IMR-90 (cell line): ENCODE measurements at regions not wholly inside any gene's neighbourhood (a gene's known extent, or its start where the extent isn't known, plus 50 kb on each side); places are given as distances from the start of the nearest gene placed in this dataset.

Source experiments
- ATAC-seq: fragments of 200-7000 bp; cut with Tn5 transposase; 2 replicates; pipeline ENCODE4 v1.9.1; 2020; ENCODE audit warnings: low read depth, mild to moderate bottlenecking, moderate library complexity
- BruUV-seq: library from RNA; stranded (reverse); fragments of 400-500 nt; replicated peaks from 2 replicates; lab custom pipeline; 2021; lab: Mats Ljungman, UMichigan
- CTCF ChIA-PET: fragments of 300-600 bp; formaldehyde crosslinking; extraction: SDS; loops from one replicate; lab custom pipeline; 2021; ENCODE audit warnings: antibody characterized with exemption; lab: Yijun Ruan, JAX
- POLR2A ChIA-PET: fragments of 300-600 bp; sonication (Branson Sonifier 250); formaldehyde crosslinking; loops from one replicate; lab custom pipeline; 2022; ENCODE audit warnings: antibody characterized with exemption; ENCODE audit not compliant: unreplicated experiment; lab: Charles Lee
- DNase-seq: peaks from one replicate; pipeline ENCODE4 v3.0.0; 2013
- H2AFZ ChIP-seq: replicated peaks from 2 replicates; pipeline ENCODE3; 2013; ENCODE audit warnings: low read length, mild to moderate bottlenecking; ENCODE audit not compliant: poor library complexity
- H2AK5ac ChIP-seq: 2 replicates; pipeline ENCODE4 v1.6.1; 2013; ENCODE audit warnings: low read depth, low read length, inconsistent platforms
- H2AK9ac ChIP-seq: replicated peaks from 2 replicates; pipeline ENCODE3; 2013; ENCODE audit warnings: mild to moderate bottlenecking, low read depth, low read length, moderate library complexity; ENCODE audit not compliant: poor library complexity
- H2BK120ac ChIP-seq: 2 replicates; pipeline ENCODE4 v1.6.1; 2013; ENCODE audit warnings: low read depth, low read length, inconsistent platforms
- H2BK15ac ChIP-seq: 3 replicates; pipeline ENCODE4 v1.6.1; 2013; ENCODE audit warnings: low read depth, low read length, inconsistent platforms
- H2BK20ac ChIP-seq: 2 replicates; pipeline ENCODE4 v1.6.1; 2013; ENCODE audit warnings: low read depth, mild to moderate bottlenecking, inconsistent platforms, low read length, moderate library complexity
- H2BK5ac ChIP-seq: 2 replicates; pipeline ENCODE4 v1.6.1; 2013; ENCODE audit warnings: mild to moderate bottlenecking, low read depth, low read length, inconsistent platforms; ENCODE audit not compliant: poor library complexity, severe bottlenecking
- H3K14ac ChIP-seq: replicated peaks from 2 replicates; pipeline ENCODE4 v1.6.1; 2013; ENCODE audit warnings: low read depth, low read length, inconsistent platforms
- H3K18ac ChIP-seq: 2 replicates; pipeline ENCODE4 v1.6.1; 2013; ENCODE audit warnings: low read depth, low read length, control low read depth
- H3K23ac ChIP-seq: 2 replicates; pipeline ENCODE4 v1.6.1; 2013; ENCODE audit warnings: low read depth, low read length, inconsistent platforms
- H3K27ac ChIP-seq: 2 replicates; pipeline ENCODE4 v1.5.1; 2013; ENCODE audit warnings: mild to moderate bottlenecking, control low read depth, low read length; ENCODE audit not compliant: insufficient read depth
- H3K27me3 ChIP-seq: 2 replicates; pipeline ENCODE4 v1.6.1; 2013; ENCODE audit warnings: low read length; ENCODE audit not compliant: control insufficient read depth, insufficient read depth
- H3K36me3 ChIP-seq: 2 replicates; pipeline ENCODE4 v1.6.1; 2013; ENCODE audit warnings: low read length, mixed read lengths; ENCODE audit not compliant: control insufficient read depth, insufficient read depth
- H3K4ac ChIP-seq: 2 replicates; pipeline ENCODE4 v1.6.1; 2013; ENCODE audit warnings: low read depth, low read length, inconsistent platforms
- H3K4me1 ChIP-seq: 2 replicates; pipeline ENCODE4 v1.6.1; 2013; ENCODE audit warnings: low read length, mixed read lengths; ENCODE audit not compliant: control insufficient read depth, insufficient read depth
- H3K4me2 ChIP-seq: 2 replicates; pipeline ENCODE4 v1.6.1; 2013; ENCODE audit warnings: low read depth, mild to moderate bottlenecking, control low read depth, low read length, moderate library complexity
- H3K4me3 ChIP-seq: 2 replicates; pipeline ENCODE4 v1.5.1; 2013; ENCODE audit warnings: low read depth, mild to moderate bottlenecking, control low read depth, low read length, moderate library complexity; ENCODE audit not compliant: insufficient read depth
- H3K56ac ChIP-seq: 2 replicates; pipeline ENCODE4 v1.6.1; 2013; ENCODE audit warnings: low read length, inconsistent platforms; ENCODE audit not compliant: insufficient read depth; ENCODE audit errors: extremely low read depth
- H3K79me1 ChIP-seq, 2 experiments: 2 replicates each; pipeline ENCODE4 v1.6.1; 2013; ENCODE audit warnings: low read length in 2 of 2, inconsistent platforms in 1 of 2, low read depth in 1 of 2
- H3K9ac ChIP-seq: 2 replicates; pipeline ENCODE4 v1.6.1; 2013; ENCODE audit warnings: low read depth, low read length, control low read depth
- H3K9me1 ChIP-seq: 2 replicates; pipeline ENCODE4 v1.6.1; 2013; ENCODE audit warnings: low read length, inconsistent platforms; ENCODE audit not compliant: insufficient read depth
- H3K9me3 ChIP-seq: 2 replicates; pipeline ENCODE4 v1.6.1; 2013; ENCODE audit warnings: low read length; ENCODE audit not compliant: control insufficient read depth, insufficient read depth
- H4K20me1 ChIP-seq: 2 replicates; pipeline ENCODE4 v1.6.1; 2013; ENCODE audit warnings: low read length, inconsistent platforms; ENCODE audit not compliant: insufficient read depth
- H4K5ac ChIP-seq: 2 replicates; pipeline ENCODE4 v1.6.1; 2013; ENCODE audit warnings: mild to moderate bottlenecking, low read depth, low read length, control low read depth
- H4K8ac ChIP-seq, 2 experiments: 2 replicates each; pipeline ENCODE4 v1.6.1; 2013; ENCODE audit warnings: low read depth in 2 of 2, low read length in 2 of 2, control low read depth in 1 of 2, inconsistent platforms in 1 of 2
- H4K91ac ChIP-seq: 2 replicates; pipeline ENCODE4 v1.6.1; 2013; ENCODE audit warnings: low read depth, low read length, inconsistent platforms; ENCODE audit not compliant: insufficient read depth
- CEBPB ChIP-seq: IDR thresholded peaks from 2 replicates; pipeline ENCODE4 v1.6.1; 2012; ENCODE audit warnings: low read depth, low read length, improper control_type of control experiment
- CHD1 ChIP-seq: IDR thresholded peaks from 2 replicates; pipeline ENCODE4 v1.6.1; 2012; ENCODE audit warnings: low read depth, low read length, improper control_type of control experiment
- ELK1 ChIP-seq: fragments of 150-350 bp; IDR thresholded peaks from 2 replicates; pipeline ENCODE4 v1.6.1; 2016; ENCODE audit warnings: low read depth, mild to moderate bottlenecking, low read length, moderate library complexity, borderline replicate concordance
- MAFK ChIP-seq: IDR thresholded peaks from 2 replicates; pipeline ENCODE4 v1.6.1; 2012; ENCODE audit warnings: low read depth, low read length, improper control_type of control experiment
- MXI1 ChIP-seq: IDR thresholded peaks from 2 replicates; pipeline ENCODE4 v1.6.1; 2012; ENCODE audit warnings: low read depth, mild to moderate bottlenecking, low read length, moderate library complexity, borderline replicate concordance
- NFE2L2 ChIP-seq: fragments of 150-350 bp; IDR thresholded peaks from 2 replicates; pipeline ENCODE4 v1.6.1; 2016; ENCODE audit warnings: low read depth, mild to moderate bottlenecking, low read length
- RFX5 ChIP-seq: IDR thresholded peaks from 2 replicates; pipeline ENCODE4 v1.8.0; 2012; ENCODE audit warnings: low read depth, mild to moderate bottlenecking, low read length, moderate library complexity
- USF2 ChIP-seq: fragments of 150-350 bp; IDR thresholded peaks from 2 replicates; pipeline ENCODE4 v1.6.1; 2017; ENCODE audit warnings: mild to moderate bottlenecking, antibody characterized with exemption, low read length, low read depth
- WGBS, 2 experiments: methylation state at CpG; one replicate each; pipeline versions ENCODE4 v1.1.5 to v1.1.7; 2013; ENCODE audit warnings: missing lambda C conversion rate in 2 of 2; ENCODE audit not compliant: insufficient read length in 1 of 2; ENCODE audit errors: extremely low coverage in 2 of 2; 5-methylcytosine and 5-hydroxymethylcytosine counted together
- dilution Hi-C: fragments of 300-500 bp; cut with HindIII; formaldehyde crosslinking; loops from one replicate; pipeline ENCODE4 v1.14.3; 2018; ENCODE audit warnings: low sequenced_read_pairs; ENCODE audit not compliant: unreplicated experiment
- in situ Hi-C: fragments of 300-500 bp; cut with MboI; formaldehyde crosslinking; loops from 3 replicates; pipeline ENCODE4 v1.14.3; 2019; ENCODE audit warnings: low sequenced_read_pairs, inconsistent platforms, mixed read lengths
- intact Hi-C: fragments of 100-400 bp; cut with micrococcal nuclease; formaldehyde crosslinking; loops from 2 replicates; pipeline ENCODE4 v1.10.0; 2022
- TF ChIP-seq, protein P1 (sequence below): conservative IDR thresholded peaks from 2 replicates; pipeline ENCODE4 v1.5.1; 2012; ENCODE audit warnings: mild to moderate bottlenecking, low read depth, low read length, improper control_type of control experiment

GRCh38 chr5:14017904-14018303 lies 73.4 kb upstream of the DNAH5 start:
- Histone ChIP-seq H3K56ac (no peak overlapping the region), H3K14ac (no peak overlapping the region), H3K4ac (no peak overlapping the region), H4K5ac (no peak overlapping the region), H2BK120ac (0 out of 2 replicates have a peak overlapping the region, but pooled peaks have one; percentile 34), H2AK5ac (peak overlapping the region; percentile 65; the same call in 1 of the 2 replicates), H2BK20ac (no peak overlapping the region), H3K23ac (no peak overlapping the region), H2BK5ac (no peak overlapping the region), H3K4me2 (no peak overlapping the region), H3K4me1 (0 out of 2 replicates have a peak, but pooled peaks cover 2% of the 10 kb centered on the region), H3K36me3 (no peaks in the 10 kb centered on the region), H2AFZ (peak overlapping the region; percentile 17), H3K27me3 (no peaks in the 10 kb centered on the region), H3K9me3 (no peaks in the 10 kb centered on the region), H3K9ac (no peak overlapping the region), H3K9me1 (no peaks in the 10 kb centered on the region), H4K20me1 (no peaks in the 10 kb centered on the region), H4K91ac (peak overlapping the region; percentile 38; the same call in 1 of the 2 replicates), H3K4me3 (no peak overlapping the region), H4K8ac (no peak overlapping the region), H3K18ac (no peak overlapping the region), H2AK9ac (no peak overlapping the region), H2BK15ac (0 out of 3 replicates have a peak overlapping the region, but pooled peaks have one; percentile 78), H3K27ac (no peak overlapping the region), H3K79me1 (peaks cover 0 to 2% of the 10 kb centered on the region in 2 experiments; a peak in 2 of 4 replicates)
- ChIA-PET POLR2A (no interaction called here), CTCF (no interaction called here)
- ATAC-seq (no peak), DNase-seq (no peak)
- WGBS, 2 experiments = 78% methylated on average over 7 of the region's 8 CpGs; no CpG with 5 or more reads in 1 of the 2 experiments
- intact Hi-C loops = no loop called here
- TF ChIP-seq NFE2L2 = no peak
- no peak for TF ChIP-seq MXI1
- TF ChIP-seq CHD1 = no peak
- TF ChIP-seq USF2 = no peak
- TF ChIP-seq CEBPB = no peak
- TF ChIP-seq RFX5 = no peak
- TF ChIP-seq ELK1 = no peak
- no peak for TF ChIP-seq MAFK
- TF ChIP-seq, protein P1, sequence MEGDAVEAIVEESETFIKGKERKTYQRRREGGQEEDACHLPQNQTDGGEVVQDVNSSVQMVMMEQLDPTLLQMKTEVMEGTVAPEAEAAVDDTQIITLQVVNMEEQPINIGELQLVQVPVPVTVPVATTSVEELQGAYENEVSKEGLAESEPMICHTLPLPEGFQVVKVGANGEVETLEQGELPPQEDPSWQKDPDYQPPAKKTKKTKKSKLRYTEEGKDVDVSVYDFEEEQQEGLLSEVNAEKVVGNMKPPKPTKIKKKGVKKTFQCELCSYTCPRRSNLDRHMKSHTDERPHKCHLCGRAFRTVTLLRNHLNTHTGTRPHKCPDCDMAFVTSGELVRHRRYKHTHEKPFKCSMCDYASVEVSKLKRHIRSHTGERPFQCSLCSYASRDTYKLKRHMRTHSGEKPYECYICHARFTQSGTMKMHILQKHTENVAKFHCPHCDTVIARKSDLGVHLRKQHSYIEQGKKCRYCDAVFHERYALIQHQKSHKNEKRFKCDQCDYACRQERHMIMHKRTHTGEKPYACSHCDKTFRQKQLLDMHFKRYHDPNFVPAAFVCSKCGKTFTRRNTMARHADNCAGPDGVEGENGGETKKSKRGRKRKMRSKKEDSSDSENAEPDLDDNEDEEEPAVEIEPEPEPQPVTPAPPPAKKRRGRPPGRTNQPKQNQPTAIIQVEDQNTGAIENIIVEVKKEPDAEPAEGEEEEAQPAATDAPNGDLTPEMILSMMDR = no peak
- dilution Hi-C loops = no loop called here
- no TSS peak for BruUV-seq
- in situ Hi-C loops = no loop called here
